Suprapubic skin (tissue), 3 donors: ENCODE measurements at regions not wholly inside any gene's neighbourhood (a gene's known extent, or its start where the extent isn't known, plus 50 kb on each side); places are given as distances from the start of the nearest gene placed in this dataset.

Experiments
- CTCF ChIP-seq, 2 donors: fragments of 200-600 bp in 1 of 2; fragments of 450-650 bp in 1 of 2; sonication (generic) in 1 of 2; IDR thresholded peaks; one replicate each; pipeline ENCODE4 v1.5.1; 2016 to 2019; ENCODE audit warnings: antibody characterized with exemption in 2 of 2, mild to moderate bottlenecking in 1 of 2, moderate library complexity in 1 of 2
- POLR2A ChIP-seq, 2 donors: fragments of 450-650 bp; IDR thresholded peaks; one replicate each; pipeline ENCODE4 v1.6.1; 2017; ENCODE audit warnings: antibody characterized with exemption in 2 of 2, mild to moderate bottlenecking in 2 of 2, moderate library complexity in 2 of 2

- TF ChIP-seq CTCF (IDR thresholded peaks at IDR 0.05) (no peak), POLR2A (IDR thresholded peaks at IDR 0.05) (no peak)
Measured at GRCh38 chr7:34539003-34539402, 119.0 kb upstream of the NPSR1 start.
